Fibroblast of the aortic adventitia (primary cell): ENCODE measurements at regions not wholly inside any gene's neighbourhood (a gene's known extent, or its start where the extent isn't known, plus 50 kb on each side); places are given as distances from the start of the nearest gene placed in this dataset.

Experiments
- DNase-seq: peaks from one replicate; pipeline ENCODE4 v3.0.0-alpha.2; 2010; ENCODE audit warnings: low read depth
- H3K4me3 ChIP-seq: 2 replicates; pipeline ENCODE4 v1.5.1; 2011; ENCODE audit warnings: low read depth, mild to moderate bottlenecking, control low read depth, low read length, moderate library complexity
- CTCF ChIP-seq: IDR thresholded peaks from 2 replicates; pipeline ENCODE4 v1.5.1; 2011; ENCODE audit warnings: mild to moderate bottlenecking, low read length, control low read depth, inconsistent platforms; ENCODE audit not compliant: insufficient read depth

- H3K4me3 ChIP-seq, result no peak overlapping the region
- no peak for TF ChIP-seq CTCF
- DNase-seq, result no peak
These were observed 226.6 kb upstream of the DIO3 start for GRCh38 chr14:101334656-101335055.

GRCh38 chr14:101335061-101335661 is 226.1 kb upstream of the DIO3 start:
- H3K4me3 ChIP-seq, result no peak overlapping the region
- DNase-seq, result no peak
- no peak for TF ChIP-seq CTCF

GRCh38 chr14:101336183-101336582 is 225.1 kb upstream of the DIO3 start:
- H3K4me3 ChIP-seq, result no peak overlapping the region
- no peak for TF ChIP-seq CTCF
- DNase-seq, result no peak

- no peak overlapping the region for H3K4me3 ChIP-seq
- DNase-seq, result no peak
- no peak for TF ChIP-seq CTCF
These were observed 224.2 kb upstream of the DIO3 start for GRCh38 chr14:101337053-101337452.

- no peak for DNase-seq
- no peak overlapping the region for H3K4me3 ChIP-seq
- no peak for TF ChIP-seq CTCF
These were observed 220.7 kb upstream of the DIO3 start for GRCh38 chr14:101340556-101340955.

GRCh38 chr14:101347893-101348777 is 213.2 kb upstream of the DIO3 start:
- no peak for DNase-seq
- TF ChIP-seq CTCF, result no peak
- H3K4me3 ChIP-seq, result no peak overlapping the region
